Fibroblast of skin of abdomen (primary cell): ENCODE measurements at regions not wholly inside any gene's neighbourhood (a gene's known extent, or its start where the extent isn't known, plus 50 kb on each side); places are given as distances from the start of the nearest gene placed in this dataset.

ENCODE experiments used
- DNase-seq: peaks from one replicate; pipeline ENCODE4 v3.0.0-alpha.2; 2013

DNA sequence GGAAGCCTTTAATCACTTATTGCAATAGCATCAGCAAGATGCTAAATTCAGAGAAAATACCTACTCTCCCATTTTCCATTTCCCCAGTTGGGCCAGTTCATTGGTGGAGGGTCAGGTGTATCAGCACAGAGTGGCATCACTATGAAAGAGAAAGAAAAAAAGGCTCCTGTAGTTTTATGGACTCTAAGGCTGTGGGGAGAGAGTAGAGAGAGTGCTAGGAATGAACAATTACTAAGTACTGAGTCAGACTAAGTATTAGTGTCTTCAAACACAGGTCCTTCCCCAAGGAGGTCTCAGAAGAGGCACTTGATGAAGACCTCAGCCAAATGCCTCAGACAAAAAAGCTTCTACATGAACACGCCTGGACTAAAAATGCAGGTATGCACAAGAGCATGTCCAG, 1061.9 kb downstream of the FSTL5 start:
- DNase-seq = no peak

DNA sequence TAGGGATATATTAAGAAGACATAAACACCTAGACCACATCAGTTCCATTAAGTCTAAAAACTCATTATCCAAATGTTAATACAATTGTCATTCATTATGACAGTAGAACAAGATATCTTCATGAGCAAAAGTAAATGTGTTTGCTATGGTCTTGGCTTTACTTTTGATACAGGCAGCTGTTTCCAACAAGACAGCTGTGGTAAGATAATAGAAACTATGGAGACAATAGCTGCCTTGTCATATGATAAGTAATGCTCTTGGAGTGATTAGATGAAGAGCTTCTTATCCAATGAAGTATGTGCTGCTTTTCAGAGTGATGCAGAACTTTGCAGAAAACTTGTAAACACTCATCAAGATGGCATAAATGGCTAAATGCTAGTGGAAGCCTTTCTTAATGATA, 1066.0 kb downstream of the FSTL5 start:
- no peak for DNase-seq

DNA sequence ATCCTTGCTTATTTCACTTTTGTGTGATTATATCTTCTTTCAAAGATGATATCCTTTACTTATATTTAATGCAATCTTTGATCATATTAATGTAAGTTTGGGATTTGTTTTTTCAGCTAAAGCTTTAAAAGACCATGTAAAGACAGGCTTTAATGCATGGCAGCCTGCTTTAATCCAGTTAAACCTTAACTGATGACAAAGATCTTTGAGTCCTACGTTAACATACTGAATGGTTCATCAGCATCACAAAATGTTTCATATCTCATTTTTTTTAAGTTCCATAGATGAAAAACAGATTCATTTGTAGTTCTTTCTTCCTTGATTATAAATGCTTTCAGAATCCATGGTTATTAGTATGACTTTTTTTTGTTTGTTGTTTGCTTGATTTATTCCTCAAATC, 1102.8 kb downstream of the FSTL5 start:
- no peak for DNase-seq
